NCI-H345 (cell line): ENCODE measurements at regions not wholly inside any gene's neighbourhood (a gene's known extent, or its start where the extent isn't known, plus 50 kb on each side); places are given as distances from the start of the nearest gene placed in this dataset.
"Not testable (repeated sequence)": the region's sequence is repeated elsewhere in the genome, so short reads cannot be mapped to it uniquely, and the experiment has no call there.

ENCODE experiments used
- DNase-seq: peaks from one replicate; lab custom pipeline; 2025; lab: John Stamatoyannopoulos, UW

GRCh38 chrX:125089761-125090445 lies 229.8 kb upstream of the TEX13C start:
- peak; percentile 3 for DNase-seq

- DNase-seq: no peak
Observed at GRCh38 chrX:125093852-125094251, 225.8 kb upstream of the TEX13C start.

- DNase-seq: no peak
Observed at GRCh38 chrX:125094901-125095300, 224.8 kb upstream of the TEX13C start.

GRCh38 chrX:125096469-125096868 lies 223.2 kb upstream of the TEX13C start:
- DNase-seq: no peak

GRCh38 chrX:125096870-125097269 lies 222.8 kb upstream of the TEX13C start:
- DNase-seq: no peak

DNA sequence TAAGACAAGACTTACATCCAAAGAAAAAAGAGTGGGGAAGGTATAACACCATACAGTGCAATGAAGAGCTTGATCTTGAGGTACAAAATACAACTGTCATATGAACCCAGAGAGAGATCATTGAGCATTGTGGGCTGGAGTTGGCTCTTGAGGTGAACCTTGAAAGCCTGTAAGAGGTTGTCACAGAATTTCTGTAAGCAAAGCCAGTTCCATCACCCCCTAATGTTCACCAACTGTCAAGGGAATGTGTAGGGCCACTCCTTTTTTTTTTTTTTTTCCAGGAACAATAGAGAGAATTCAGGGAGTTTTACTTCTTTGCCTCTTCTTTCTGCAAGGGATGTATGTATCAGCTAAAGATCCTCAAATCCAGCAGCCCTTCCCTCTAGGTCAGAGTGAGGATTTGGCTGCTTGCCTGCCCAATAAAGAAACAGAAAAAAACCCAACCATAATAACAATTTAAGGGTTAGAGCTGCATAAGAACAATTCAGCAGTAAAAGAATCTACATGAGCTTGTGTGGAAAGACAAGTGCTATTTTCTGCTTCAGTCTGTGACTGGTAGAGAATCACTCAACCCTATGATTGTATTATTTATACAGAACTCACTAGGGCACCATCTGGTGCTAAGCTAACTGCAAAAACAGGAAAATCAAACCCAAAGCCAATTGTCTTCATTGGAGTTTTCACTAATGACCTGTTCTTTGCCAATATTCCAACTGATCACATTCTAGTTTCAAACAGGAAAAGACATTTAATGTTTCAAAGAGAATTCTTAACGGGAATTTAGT lies 217.5 kb upstream of the TEX13C start:
- DNase-seq: no peak

- no peak for DNase-seq
Observed at GRCh38 chrX:125103693-125104092, 216.0 kb upstream of the TEX13C start.

DNA sequence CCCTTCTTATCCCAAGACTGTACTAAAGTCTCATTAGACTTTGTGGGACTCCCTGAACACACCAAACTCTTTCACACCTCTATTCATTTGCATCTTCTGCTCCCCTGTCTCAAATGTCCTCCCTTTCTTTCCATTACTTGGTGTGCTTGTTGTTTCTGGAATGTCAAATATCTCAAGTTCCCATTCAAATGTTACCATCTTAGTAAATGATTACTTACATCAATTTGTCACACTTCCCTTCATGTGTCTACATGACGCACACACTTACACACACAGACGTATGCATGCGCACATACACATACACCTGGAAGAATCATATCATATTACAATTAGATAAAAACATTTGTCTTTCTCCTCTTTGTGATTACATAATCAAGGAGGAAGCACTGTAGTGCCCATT lies 210.8 kb upstream of the TEX13C start:
- DNase-seq: no peak

DNA sequence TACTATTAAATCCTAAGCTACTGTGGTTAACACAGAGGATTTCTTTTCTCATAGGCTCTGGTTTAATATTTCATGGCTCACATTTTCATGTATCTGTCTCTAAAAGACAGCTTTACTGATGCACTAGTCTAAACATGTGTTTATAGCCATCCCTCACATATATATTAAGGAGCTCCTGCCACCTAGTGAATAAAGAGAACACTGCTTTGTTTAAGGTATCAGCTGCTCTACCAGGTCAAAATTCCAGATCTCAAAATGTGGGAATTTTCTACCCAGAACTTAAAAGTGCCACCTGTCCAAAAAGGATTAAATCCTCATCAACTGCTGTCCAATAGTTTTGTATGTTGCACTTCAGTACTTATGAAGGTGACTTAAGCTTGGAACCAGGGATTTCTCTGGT lies 188.5 kb upstream of the TEX13C start:
- DNase-seq: no peak

DNA sequence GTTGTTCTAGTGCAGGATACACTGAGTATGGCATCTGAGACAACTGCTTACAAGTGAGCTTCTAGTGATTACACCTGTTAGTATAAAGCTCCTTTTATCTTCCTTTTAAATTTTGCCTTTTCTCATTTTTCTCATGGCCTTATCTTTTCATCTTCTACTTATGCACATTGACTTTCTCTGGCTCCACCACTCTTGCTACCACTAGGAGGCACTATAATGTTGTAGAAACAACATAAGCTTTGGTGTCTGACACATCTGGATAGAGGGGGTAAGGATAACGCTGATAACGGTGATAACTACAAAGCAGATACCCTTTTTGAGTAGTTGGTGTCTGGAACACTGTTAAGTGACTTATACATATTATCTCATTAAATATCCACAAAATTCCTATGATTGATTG lies 187.4 kb upstream of the TEX13C start:
- DNase-seq: no peak

- no peak for DNase-seq
Observed at GRCh38 chrX:125137521-125137920, 182.2 kb upstream of the TEX13C start.

- DNase-seq: no peak
Observed at GRCh38 chrX:125150231-125150630, 169.4 kb upstream of the TEX13C start.

- no peak for DNase-seq
Observed at GRCh38 chrX:125151146-125151545, 168.5 kb upstream of the TEX13C start.

- no peak for DNase-seq
Observed at GRCh38 chrX:125152011-125152410, 167.7 kb upstream of the TEX13C start.

DNA sequence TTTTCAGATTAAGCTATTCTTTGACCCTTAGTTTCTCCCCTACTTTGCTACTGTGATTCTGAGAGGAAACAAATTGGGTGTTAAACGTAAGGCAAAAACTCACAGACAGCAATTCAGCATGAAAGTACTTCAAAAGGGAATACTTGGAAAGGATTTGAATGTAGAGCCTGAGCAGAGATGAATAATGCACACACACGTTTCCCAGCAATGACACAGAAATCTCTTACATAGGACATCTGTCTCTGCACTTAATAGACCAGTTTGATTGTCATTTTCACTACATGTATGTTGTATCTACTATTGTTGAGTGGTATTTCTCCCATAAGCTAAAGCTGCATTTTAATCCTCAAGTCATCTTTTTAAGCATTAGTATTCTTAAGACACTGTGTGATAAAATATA lies 166.1 kb upstream of the TEX13C start:
- DNase-seq: no peak

GRCh38 chrX:125154288-125155257 lies 165.1 kb upstream of the TEX13C start:
- not testable (repeated sequence) for DNase-seq

GRCh38 chrX:125155296-125156033 lies 164.2 kb upstream of the TEX13C start:
- DNase-seq: not testable (repeated sequence)

DNA sequence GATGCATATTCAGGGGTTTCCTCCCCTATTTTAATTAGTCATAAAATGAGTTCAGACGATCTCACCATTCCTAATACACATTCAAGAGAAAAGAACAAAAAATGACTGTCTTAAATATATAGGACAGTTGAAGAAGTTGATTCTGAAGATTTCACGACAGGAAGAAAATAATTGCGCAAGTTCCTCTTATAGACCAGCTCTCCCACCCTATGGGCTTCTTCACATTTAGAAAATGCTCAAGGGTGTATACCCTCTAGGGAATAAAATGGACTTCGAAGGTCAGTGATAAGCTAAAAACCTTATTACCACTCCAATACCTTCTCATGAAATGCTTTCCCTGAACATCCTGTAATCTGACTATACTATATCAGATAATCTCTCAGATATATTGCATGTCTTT lies 149.2 kb upstream of the TEX13C start:
- no peak for DNase-seq

GRCh38 chrX:125172531-125172930 lies 147.1 kb upstream of the TEX13C start:
- DNase-seq: no peak

DNA sequence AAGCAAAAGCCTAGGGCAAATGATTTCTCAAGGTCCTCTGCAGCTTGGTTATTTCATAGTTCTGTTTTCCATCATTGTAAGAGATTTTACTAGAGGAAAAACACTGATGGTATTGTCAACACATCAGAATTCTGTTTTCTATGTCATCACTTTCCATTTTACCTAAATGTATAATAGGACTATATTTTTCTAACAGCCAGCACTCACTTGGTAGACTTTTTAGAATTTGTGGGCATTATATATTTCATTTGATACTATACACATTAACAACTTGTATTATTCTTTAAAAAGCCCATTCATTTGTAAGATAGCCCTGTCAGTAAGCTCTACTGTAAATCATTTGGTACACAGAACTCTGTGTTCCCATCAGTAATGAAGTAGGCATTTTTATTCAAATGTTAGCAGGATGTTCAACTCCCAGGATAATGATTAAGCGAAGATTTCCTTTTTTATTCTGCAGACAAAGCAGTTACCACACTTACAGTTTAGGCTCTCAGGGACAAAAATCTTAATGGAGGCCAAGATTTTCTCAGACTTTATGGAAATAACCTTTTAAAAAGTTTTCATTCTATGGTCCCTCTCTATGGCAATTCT lies 143.6 kb upstream of the TEX13C start:
- no peak for DNase-seq

DNA sequence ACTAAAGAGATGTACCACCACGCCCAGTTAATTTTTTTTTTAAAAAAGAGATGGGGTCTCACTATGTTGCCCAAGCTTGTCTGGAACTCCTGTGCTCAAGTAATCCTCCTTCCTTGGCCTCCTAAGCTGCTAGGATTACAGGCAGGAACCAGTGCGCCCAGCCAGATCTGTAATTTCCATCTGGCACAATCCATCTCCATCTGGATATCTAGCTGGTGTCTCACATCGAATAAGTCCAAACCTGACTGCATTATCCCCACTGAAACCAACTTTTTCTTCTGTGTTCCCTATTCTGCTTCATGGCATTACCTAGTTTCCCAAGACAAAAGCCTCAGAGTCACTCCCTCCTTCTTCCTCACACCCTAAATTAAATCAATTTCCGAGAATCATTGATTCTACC lies 125.8 kb upstream of the TEX13C start:
- no peak for DNase-seq
